Neural progenitor cell (in vitro differentiated cells): ENCODE measurements at regions not wholly inside any gene's neighbourhood (a gene's known extent, or its start where the extent isn't known, plus 50 kb on each side); places are given as distances from the start of the nearest gene placed in this dataset.

Experiments
- DNase-seq: peaks from one replicate; pipeline ENCODE4 v3.0.0-alpha.2; 2016; ENCODE audit warnings: low spot score
- H2AFZ ChIP-seq: fragments of 200-600 bp; sonication (generic); replicated peaks from 2 replicates; pipeline ENCODE4 v1.6.1; 2016; ENCODE audit warnings: antibody characterized with exemption
- H3F3A ChIP-seq: fragments of 200-600 bp; sonication (generic); 2 replicates; pipeline ENCODE4 v1.6.1; 2016; ENCODE audit warnings: antibody characterized with exemption, low read depth
- H3K27ac ChIP-seq: fragments of 200-600 bp; sonication (generic); 2 replicates; pipeline ENCODE4 v1.5.1; 2016; ENCODE audit warnings: mild to moderate bottlenecking
- H3K27me3 ChIP-seq: fragments of 200-600 bp; sonication (generic); 2 replicates; pipeline ENCODE4 v1.6.1; 2016; ENCODE audit warnings: mild to moderate bottlenecking, moderate library complexity
- H3K36me3 ChIP-seq: fragments of 200-600 bp; sonication (generic); 2 replicates; pipeline ENCODE4 v1.5.1; 2016
- H3K4me1 ChIP-seq: fragments of 200-600 bp; sonication (generic); 2 replicates; pipeline ENCODE4 v1.6.1; 2016; ENCODE audit warnings: mixed run types
- H3K4me2 ChIP-seq: fragments of 200-600 bp; sonication (generic); 2 replicates; pipeline ENCODE4 v1.6.1; 2016
- H3K4me3 ChIP-seq: fragments of 200-600 bp; sonication (generic); 2 replicates; pipeline ENCODE4 v1.5.1; 2016
- H3K79me2 ChIP-seq: fragments of 200-600 bp; sonication (generic); 2 replicates; pipeline ENCODE4 v1.6.1; 2016; ENCODE audit warnings: low read depth
- H3K9ac ChIP-seq: fragments of 200-600 bp; sonication (generic); 2 replicates; pipeline ENCODE4 v1.6.1; 2016
- H3K9me3 ChIP-seq: fragments of 200-600 bp; sonication (generic); 2 replicates; pipeline ENCODE4 v1.5.1; 2016; ENCODE audit warnings: low read depth
- H4K20me1 ChIP-seq: fragments of 200-600 bp; sonication (generic); 2 replicates; pipeline ENCODE4 v1.6.1; 2016; ENCODE audit warnings: low read depth
- H3K27ac Mint-ChIP-seq: 3 replicates; pipeline ENCODE4 v1.8.0; 2021; ENCODE audit warnings: mixed read lengths
- H3K27me3 Mint-ChIP-seq: 2 replicates; pipeline ENCODE4 v1.8.0; 2022; ENCODE audit warnings: low read depth, mild to moderate bottlenecking, inconsistent platforms, moderate library complexity, mixed read lengths; ENCODE audit not compliant: insufficient read depth
- H3K36me3 Mint-ChIP-seq: 3 replicates; pipeline ENCODE4 v1.8.0; 2021; ENCODE audit warnings: mixed read lengths
- H3K4me1 Mint-ChIP-seq: 3 replicates; pipeline ENCODE4 v1.8.0; 2021; ENCODE audit warnings: mixed read lengths
- H3K4me3 Mint-ChIP-seq: 3 replicates; pipeline ENCODE4 v1.8.0; 2021; ENCODE audit warnings: mild to moderate bottlenecking, moderate library complexity, mixed read lengths
- H3K9me3 Mint-ChIP-seq: 3 replicates; pipeline ENCODE4 v1.8.0; 2020; ENCODE audit warnings: mixed read lengths
- EZH2 ChIP-seq: fragments of 200-600 bp; sonication (generic); IDR thresholded peaks from 2 replicates; pipeline ENCODE4 v1.6.1; 2017; ENCODE audit warnings: antibody characterized with exemption, mild to moderate bottlenecking, moderate library complexity
- EZH2phosphoT487 ChIP-seq: fragments of 200-600 bp; sonication (generic); IDR thresholded peaks from 2 replicates; pipeline ENCODE4 v1.6.1; 2017; ENCODE audit warnings: antibody characterized with exemption
- TF ChIP-seq, protein P1 (sequence below): fragments of 200-600 bp; sonication (generic); IDR thresholded peaks from 2 replicates; pipeline ENCODE4 v1.5.1; 2017; ENCODE audit warnings: antibody characterized with exemption, mild to moderate bottlenecking

GRCh38 chr2:145835665-145836064 is 1315.7 kb upstream of the ZEB2 start:
- no peaks in the 10 kb centered on the region for H3K27me3 Mint-ChIP-seq
- no peak overlapping the region for H3K27ac ChIP-seq

DNA sequence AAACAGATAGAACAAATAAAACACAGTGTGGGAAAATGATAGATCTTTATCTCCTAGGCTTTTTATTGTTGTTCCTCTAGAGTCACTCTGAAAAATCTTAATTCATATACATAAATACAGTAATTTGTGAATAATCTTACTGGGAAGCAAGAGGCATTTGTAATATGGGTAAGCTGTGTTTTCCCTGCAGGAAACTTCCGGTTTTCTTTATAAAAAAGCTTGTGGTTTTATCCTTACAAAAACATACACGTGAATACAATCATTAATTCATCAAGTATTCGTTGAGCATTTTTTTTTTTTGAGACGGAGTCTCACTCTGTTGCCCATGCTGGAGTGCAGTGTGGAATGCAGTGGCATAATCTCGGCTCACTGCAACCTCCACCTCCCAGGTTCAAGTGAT is 1312.8 kb upstream of the ZEB2 start:
- H3K9me3 ChIP-seq: no peaks in the 10 kb centered on the region
- no peaks in the 10 kb centered on the region for H3K9me3 Mint-ChIP-seq
- H3K4me1 Mint-ChIP-seq: no peaks in the 10 kb centered on the region
- H3K4me1 ChIP-seq: no peaks in the 10 kb centered on the region
- H3K79me2 ChIP-seq: no peaks in the 10 kb centered on the region
- H3K27ac Mint-ChIP-seq: no peak overlapping the region
- no peaks in the 10 kb centered on the region for H3K36me3 Mint-ChIP-seq
- no peak overlapping the region for H3K27ac ChIP-seq
- H2AFZ ChIP-seq: no peak overlapping the region
- H3K4me3 ChIP-seq: no peak overlapping the region
- TF ChIP-seq, protein P1, sequence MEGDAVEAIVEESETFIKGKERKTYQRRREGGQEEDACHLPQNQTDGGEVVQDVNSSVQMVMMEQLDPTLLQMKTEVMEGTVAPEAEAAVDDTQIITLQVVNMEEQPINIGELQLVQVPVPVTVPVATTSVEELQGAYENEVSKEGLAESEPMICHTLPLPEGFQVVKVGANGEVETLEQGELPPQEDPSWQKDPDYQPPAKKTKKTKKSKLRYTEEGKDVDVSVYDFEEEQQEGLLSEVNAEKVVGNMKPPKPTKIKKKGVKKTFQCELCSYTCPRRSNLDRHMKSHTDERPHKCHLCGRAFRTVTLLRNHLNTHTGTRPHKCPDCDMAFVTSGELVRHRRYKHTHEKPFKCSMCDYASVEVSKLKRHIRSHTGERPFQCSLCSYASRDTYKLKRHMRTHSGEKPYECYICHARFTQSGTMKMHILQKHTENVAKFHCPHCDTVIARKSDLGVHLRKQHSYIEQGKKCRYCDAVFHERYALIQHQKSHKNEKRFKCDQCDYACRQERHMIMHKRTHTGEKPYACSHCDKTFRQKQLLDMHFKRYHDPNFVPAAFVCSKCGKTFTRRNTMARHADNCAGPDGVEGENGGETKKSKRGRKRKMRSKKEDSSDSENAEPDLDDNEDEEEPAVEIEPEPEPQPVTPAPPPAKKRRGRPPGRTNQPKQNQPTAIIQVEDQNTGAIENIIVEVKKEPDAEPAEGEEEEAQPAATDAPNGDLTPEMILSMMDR: no peak
- no peak for TF ChIP-seq EZH2
- no peak for TF ChIP-seq EZH2phosphoT487
- no peaks in the 10 kb centered on the region for H3F3A ChIP-seq
- H3K27me3 ChIP-seq: no peaks in the 10 kb centered on the region
- no peak overlapping the region for H3K4me2 ChIP-seq
- H3K9ac ChIP-seq: no peak overlapping the region
- H3K36me3 ChIP-seq: no peaks in the 10 kb centered on the region
- H3K27me3 Mint-ChIP-seq: peaks cover under 1% of the 10 kb centered on the region
- H3K4me3 Mint-ChIP-seq: no peak overlapping the region
- no peak for DNase-seq
- H4K20me1 ChIP-seq: no peaks in the 10 kb centered on the region

More at GRCh38 chr2:145835665-145836064, 1315.7 kb upstream of the ZEB2 start:
- Mint-ChIP-seq H3K27ac (no peak overlapping the region), H3K4me3 (no peak overlapping the region), H3K4me1 (no peaks in the 10 kb centered on the region), H3K36me3 (no peaks in the 10 kb centered on the region), H3K9me3 (no peaks in the 10 kb centered on the region)
- Histone ChIP-seq H3K36me3 (no peaks in the 10 kb centered on the region), H3K27me3 (no peaks in the 10 kb centered on the region), H3F3A (no peaks in the 10 kb centered on the region), H3K4me1 (no peaks in the 10 kb centered on the region), H4K20me1 (no peaks in the 10 kb centered on the region), H2AFZ (no peak overlapping the region), H3K79me2 (no peaks in the 10 kb centered on the region), H3K4me2 (no peak overlapping the region), H3K4me3 (no peak overlapping the region), H3K9ac (no peak overlapping the region), H3K9me3 (no peaks in the 10 kb centered on the region)
- DNase-seq: no peak
- TF ChIP-seq, protein P1: no peak
- TF ChIP-seq EZH2 (no peak), EZH2phosphoT487 (no peak)

DNA sequence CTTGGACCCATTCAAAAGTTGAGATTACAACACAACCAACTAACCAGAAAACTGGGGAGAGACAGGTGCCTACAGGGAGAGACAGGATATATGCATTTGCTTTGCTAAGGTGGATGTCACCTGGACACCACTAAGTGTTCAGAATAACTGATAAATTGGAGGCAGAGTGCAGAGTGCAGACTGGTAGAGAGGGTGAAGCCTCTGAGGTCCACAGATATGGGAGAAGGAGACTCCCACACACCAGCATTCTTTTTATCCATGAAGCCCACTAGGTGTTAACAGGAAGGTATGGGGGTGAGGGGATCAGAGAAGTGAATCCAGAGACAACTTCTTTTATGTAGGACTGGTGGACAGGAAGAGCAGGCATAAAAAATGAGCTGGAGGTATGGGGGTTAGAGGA is 1310.0 kb upstream of the ZEB2 start:
- Mint-ChIP-seq H3K9me3 (no peaks in the 10 kb centered on the region), H3K36me3 (no peaks in the 10 kb centered on the region), H3K27ac (no peak overlapping the region), H3K4me3 (no peak overlapping the region), H3K4me1 (no peaks in the 10 kb centered on the region), H3K27me3 (peaks cover 2% of the 10 kb centered on the region)
- Histone ChIP-seq H2AFZ (no peak overlapping the region), H3K4me2 (no peak overlapping the region), H3K27ac (no peak overlapping the region), H3K9ac (no peak overlapping the region), H3K4me1 (no peaks in the 10 kb centered on the region), H3K4me3 (no peak overlapping the region), H3F3A (no peaks in the 10 kb centered on the region), H3K9me3 (no peaks in the 10 kb centered on the region), H3K79me2 (no peaks in the 10 kb centered on the region), H3K36me3 (no peaks in the 10 kb centered on the region), H3K27me3 (no peaks in the 10 kb centered on the region), H4K20me1 (no peaks in the 10 kb centered on the region)
- DNase-seq: no peak
- TF ChIP-seq EZH2phosphoT487 (no peak), EZH2 (no peak)
- TF ChIP-seq, protein P1: no peak
